ENCODE measurements at regions not wholly inside any gene's neighbourhood (a gene's known extent, or its start where the extent isn't known, plus 50 kb on each side); places are given as distances from the start of the nearest gene placed in this dataset.

DNA sequence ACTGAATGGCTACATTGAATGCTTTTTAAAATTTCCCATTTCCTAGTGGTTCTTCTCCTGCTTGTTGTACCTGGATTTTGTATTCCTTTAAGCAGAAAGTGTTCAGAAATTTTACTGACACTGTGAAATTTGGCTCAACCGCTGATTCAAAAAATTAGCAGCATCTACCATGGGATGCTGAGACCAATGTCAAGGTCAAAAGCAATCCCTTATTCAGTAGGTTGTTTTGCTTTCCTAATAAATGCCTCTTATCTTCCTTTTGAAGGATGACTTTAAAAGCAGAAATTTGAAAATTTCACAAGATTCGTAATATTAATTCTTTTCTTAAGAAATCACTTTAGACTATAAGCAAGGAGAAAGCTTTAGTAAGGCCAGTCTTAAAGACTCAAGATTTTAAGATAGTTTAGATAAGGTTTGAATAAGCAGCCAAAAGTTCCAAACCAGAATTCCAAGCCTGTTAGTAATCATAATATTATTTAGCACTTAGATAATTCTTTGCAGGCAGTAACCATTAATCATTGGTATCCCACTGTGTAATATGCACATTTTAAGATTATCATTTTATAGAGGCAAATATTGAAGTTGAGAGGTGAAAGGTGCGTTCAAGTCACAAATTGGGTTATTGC lies 508.8 kb downstream of the ANKRD50 start:
- H3K4me2 ChIP-seq (ENCODE audit: unreplicated experiment), result peak overlapping the region; percentile 37
- H3K9me3 ChIP-seq (ENCODE audit: low read depth), result no peaks in the 10 kb centered on the region

GRCh38 chr4:124206779-124207605 lies 505.5 kb downstream of the ANKRD50 start:
- H3K4me2 ChIP-seq (ENCODE audit: unreplicated experiment), result peak overlapping the region; percentile 4
- peak; percentile 73 for DNase-seq
- TF ChIP-seq EZH2phosphoT487 (IDR thresholded peaks at IDR 0.05; ENCODE audit: insufficient read depth, low read depth), result no peak
- TF ChIP-seq EZH2 (IDR thresholded peaks at IDR 0.05; ENCODE audit: insufficient read depth, poor library complexity, severe bottlenecking), result no peak
- H3K9me2 ChIP-seq (ENCODE audit: insufficient read depth), result no peaks in the 10 kb centered on the region
- H2AFZ ChIP-seq, result no peak overlapping the region
- H3K9ac ChIP-seq, result no peak overlapping the region
- 59 to 62% methylated on average over 9 of the region's 9 CpGs for WGBS, 2 experiments (ENCODE audit: low coverage in 1 of 2, low lambda C conversion rate in 2 of 2, missing lambda C conversion rate in 2 of 2)
- no peaks in the 10 kb centered on the region for H3K36me3 ChIP-seq (ENCODE audit: low read depth)
- peaks cover 36% of the 10 kb centered on the region for H3F3A ChIP-seq (ENCODE audit: insufficient read depth)
- peaks cover 43% of the 10 kb centered on the region for H3K4me1 ChIP-seq (ENCODE audit: insufficient read depth)
- in situ Hi-C loops (cut with MboI), result no loop called here
- H3K27me3 ChIP-seq (replicated peaks; ENCODE audit: insufficient read depth), result no peaks in the 10 kb centered on the region
- no peaks in the 10 kb centered on the region for H3K9me3 ChIP-seq (ENCODE audit: low read depth)
- H3K27ac ChIP-seq, result peak overlapping the region; percentile 49
- no peak overlapping the region for H3K4me3 ChIP-seq
- no peaks in the 10 kb centered on the region for H3K79me2 ChIP-seq (ENCODE audit: insufficient read depth)
- no peaks in the 10 kb centered on the region for H4K20me1 ChIP-seq (ENCODE audit: insufficient read depth)

More for the DNA sequence above, 508.8 kb downstream of the ANKRD50 start:
- no peak for TF ChIP-seq EZH2phosphoT487 (IDR thresholded peaks at IDR 0.05; ENCODE audit: insufficient read depth, low read depth)
- TF ChIP-seq EZH2 (IDR thresholded peaks at IDR 0.05; ENCODE audit: insufficient read depth, poor library complexity, severe bottlenecking), result no peak
- in situ Hi-C loops (cut with MboI), result no loop called here
- Histone ChIP-seq H3K79me2 (ENCODE audit: insufficient read depth) (no peaks in the 10 kb centered on the region), H3K4me3 (no peak overlapping the region), H3K27me3 (replicated peaks; ENCODE audit: insufficient read depth) (no peaks in the 10 kb centered on the region), H3K4me1 (ENCODE audit: insufficient read depth) (peaks cover 60% of the 10 kb centered on the region), H4K20me1 (ENCODE audit: insufficient read depth) (no peaks in the 10 kb centered on the region), H3F3A (ENCODE audit: insufficient read depth) (peaks cover 35% of the 10 kb centered on the region), H3K9ac (no peak overlapping the region), H2AFZ (no peak overlapping the region), H3K36me3 (ENCODE audit: low read depth) (no peaks in the 10 kb centered on the region), H3K27ac (peak overlapping the region; percentile 32), H3K9me2 (ENCODE audit: insufficient read depth) (no peaks in the 10 kb centered on the region)
- 26 to 33% methylated on average over 3 of the region's 3 CpGs for WGBS, 2 experiments (ENCODE audit: low coverage in 1 of 2, low lambda C conversion rate in 2 of 2, missing lambda C conversion rate in 2 of 2)
- peak; percentile 61 for DNase-seq

- in situ Hi-C loops (cut with MboI), result no loop called here
- no peak for DNase-seq
- no peak for TF ChIP-seq EZH2phosphoT487 (IDR thresholded peaks at IDR 0.05; ENCODE audit: insufficient read depth, low read depth)
- TF ChIP-seq EZH2 (IDR thresholded peaks at IDR 0.05; ENCODE audit: insufficient read depth, poor library complexity, severe bottlenecking), result no peak
Observed at GRCh38 chr4:124209211-124209610, 503.3 kb downstream of the ANKRD50 start.

DNA sequence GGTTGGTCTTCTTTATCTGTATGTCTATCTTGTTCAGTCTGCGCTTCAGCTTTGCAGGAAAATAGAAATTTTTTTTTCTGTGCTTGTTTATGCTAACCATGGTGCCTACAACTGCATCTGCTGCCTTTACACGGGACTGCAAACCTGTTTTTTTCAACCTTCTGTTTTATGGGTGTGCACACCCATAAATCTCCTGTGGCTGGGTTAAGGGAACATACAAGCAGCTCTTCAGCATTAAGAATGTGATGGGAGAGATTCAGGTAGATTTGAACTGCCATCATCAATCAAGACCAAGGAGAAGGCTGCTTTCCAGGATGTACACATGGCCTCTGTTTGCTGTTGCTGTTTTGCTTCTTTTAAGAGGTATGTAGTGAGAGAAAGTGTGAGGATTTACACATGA lies 502.9 kb downstream of the ANKRD50 start:
- Histone ChIP-seq H3K36me3 (ENCODE audit: low read depth) (no peaks in the 10 kb centered on the region), H4K20me1 (ENCODE audit: insufficient read depth) (no peaks in the 10 kb centered on the region), H3K4me3 (no peak overlapping the region), H3K79me2 (ENCODE audit: insufficient read depth) (no peaks in the 10 kb centered on the region), H3K4me2 (ENCODE audit: unreplicated experiment) (no peak overlapping the region), H2AFZ (no peak overlapping the region), H3K9me2 (ENCODE audit: insufficient read depth) (no peaks in the 10 kb centered on the region), H3K27me3 (replicated peaks; ENCODE audit: insufficient read depth) (no peaks in the 10 kb centered on the region), H3F3A (ENCODE audit: insufficient read depth) (peaks cover 22% of the 10 kb centered on the region), H3K9ac (no peak overlapping the region), H3K9me3 (ENCODE audit: low read depth) (no peaks in the 10 kb centered on the region), H3K27ac (no peak overlapping the region), H3K4me1 (ENCODE audit: insufficient read depth) (peaks cover 24% of the 10 kb centered on the region)
- TF ChIP-seq EZH2phosphoT487 (IDR thresholded peaks at IDR 0.05; ENCODE audit: insufficient read depth, low read depth), result no peak
- no peak for TF ChIP-seq EZH2 (IDR thresholded peaks at IDR 0.05; ENCODE audit: insufficient read depth, poor library complexity, severe bottlenecking)
- WGBS, 2 experiments (ENCODE audit: low coverage in 1 of 2, low lambda C conversion rate in 2 of 2, missing lambda C conversion rate in 2 of 2), result 64 to 73% methylated on average over 2 of the region's 2 CpGs
- no peak for DNase-seq
- in situ Hi-C loops (cut with MboI), result no loop called here

More at GRCh38 chr4:124209211-124209610, 503.3 kb downstream of the ANKRD50 start:
- H4K20me1 ChIP-seq (ENCODE audit: insufficient read depth), result no peaks in the 10 kb centered on the region
- H3F3A ChIP-seq (ENCODE audit: insufficient read depth), result peaks cover 23% of the 10 kb centered on the region
- H3K4me3 ChIP-seq, result no peak overlapping the region
- H3K9me3 ChIP-seq (ENCODE audit: low read depth), result no peaks in the 10 kb centered on the region
- peaks cover 28% of the 10 kb centered on the region for H3K4me1 ChIP-seq (ENCODE audit: insufficient read depth)
- 0 out of 2 replicates have a peak overlapping the region, but pooled peaks have one; percentile 19 for H2AFZ ChIP-seq
- H3K9ac ChIP-seq, result no peak overlapping the region
- no peaks in the 10 kb centered on the region for H3K36me3 ChIP-seq (ENCODE audit: low read depth)
- no peaks in the 10 kb centered on the region for H3K9me2 ChIP-seq (ENCODE audit: insufficient read depth)
- H3K4me2 ChIP-seq (ENCODE audit: unreplicated experiment), result no peak overlapping the region
- no peaks in the 10 kb centered on the region for H3K27me3 ChIP-seq (replicated peaks; ENCODE audit: insufficient read depth)
- no peaks in the 10 kb centered on the region for H3K79me2 ChIP-seq (ENCODE audit: insufficient read depth)
- no peak overlapping the region for H3K27ac ChIP-seq
- 44 to 50% methylated on average over 3 of the region's 3 CpGs for WGBS, 2 experiments (ENCODE audit: low coverage in 1 of 2, low lambda C conversion rate in 2 of 2, missing lambda C conversion rate in 2 of 2)
